HG02588 (cell line): ENCODE measurements at regions not wholly inside any gene's neighbourhood (a gene's known extent, or its start where the extent isn't known, plus 50 kb on each side); places are given as distances from the start of the nearest gene placed in this dataset.

Experiments
- ATAC-seq: cut with Tn5 transposase; IDR thresholded peaks from one replicate; pipeline ENCODE4 v1.9.1; 2021; ENCODE audit warnings: mild to moderate bottlenecking, moderate library complexity; ENCODE audit not compliant: unreplicated experiment

- no peak for ATAC-seq
Measured at GRCh38 chr2:66317268-66317890, 117.5 kb upstream of the MEIS1 start.

GRCh38 chr2:66306483-66306882, 128.4 kb upstream of the MEIS1 start:
- ATAC-seq: no peak

- no peak for ATAC-seq
Measured at GRCh38 chr2:66305718-66306117, 129.2 kb upstream of the MEIS1 start.

GRCh38 chr2:66303471-66303870, 131.5 kb upstream of the MEIS1 start:
- ATAC-seq: peak; percentile 55

GRCh38 chr2:66301767-66302140, 133.2 kb upstream of the MEIS1 start:
- ATAC-seq: no peak

GRCh38 chr2:66301022-66301766, 133.7 kb upstream of the MEIS1 start:
- no peak for ATAC-seq

GRCh38 chr2:66283787-66284186, 151.1 kb upstream of the MEIS1 start:
- ATAC-seq: no peak

GRCh38 chr2:66281980-66282379, 152.9 kb upstream of the MEIS1 start:
- ATAC-seq: no peak

GRCh38 chr2:66279024-66279423, 155.9 kb upstream of the MEIS1 start:
- no peak for ATAC-seq

- no peak for ATAC-seq
Measured at GRCh38 chr2:66275984-66276383, 158.9 kb upstream of the MEIS1 start.

GRCh38 chr2:66273933-66274490, 160.9 kb upstream of the MEIS1 start:
- no peak for ATAC-seq

- ATAC-seq: no peak
Measured at GRCh38 chr2:66272751-66273150, 162.2 kb upstream of the MEIS1 start.

GRCh38 chr2:66271777-66272176, 163.1 kb upstream of the MEIS1 start:
- ATAC-seq: no peak

GRCh38 chr2:66270247-66270646, 164.7 kb upstream of the MEIS1 start:
- no peak for ATAC-seq

GRCh38 chr2:66269166-66269565, 165.8 kb upstream of the MEIS1 start:
- ATAC-seq: no peak

GRCh38 chr2:66268756-66269155, 166.2 kb upstream of the MEIS1 start:
- no peak for ATAC-seq

GRCh38 chr2:66264354-66264753, 170.6 kb upstream of the MEIS1 start:
- ATAC-seq: no peak

GRCh38 chr2:66255867-66256266, 179.1 kb upstream of the MEIS1 start:
- no peak for ATAC-seq

GRCh38 chr2:66255136-66255535, 179.8 kb upstream of the MEIS1 start:
- no peak for ATAC-seq

GRCh38 chr2:66253066-66253465, 181.9 kb upstream of the MEIS1 start:
- ATAC-seq: no peak

- ATAC-seq: no peak
Measured at GRCh38 chr2:66252109-66252508, 182.8 kb upstream of the MEIS1 start.

GRCh38 chr2:66251573-66251972, 183.4 kb upstream of the MEIS1 start:
- no peak for ATAC-seq
